GM18909 (cell line): ENCODE measurements at regions not wholly inside any gene's neighbourhood (a gene's known extent, or its start where the extent isn't known, plus 50 kb on each side); places are given as distances from the start of the nearest gene placed in this dataset.
"Not testable (repeated sequence)": the region's sequence is repeated elsewhere in the genome, so short reads cannot be mapped to it uniquely, and the experiment has no call there.

Experiments used
- ATAC-seq: cut with Tn5 transposase; IDR thresholded peaks from one replicate; pipeline ENCODE4 v1.9.1; 2021; ENCODE audit warnings: mild to moderate bottlenecking; ENCODE audit not compliant: unreplicated experiment, poor library complexity

- ATAC-seq: not testable (repeated sequence)
These were observed 1372.6 kb downstream of the FOXD4L5 start for GRCh38 chr9:63912451-63912850.

- ATAC-seq: not testable (repeated sequence)
These were observed 1375.9 kb downstream of the FOXD4L5 start for GRCh38 chr9:63909076-63909475.

DNA sequence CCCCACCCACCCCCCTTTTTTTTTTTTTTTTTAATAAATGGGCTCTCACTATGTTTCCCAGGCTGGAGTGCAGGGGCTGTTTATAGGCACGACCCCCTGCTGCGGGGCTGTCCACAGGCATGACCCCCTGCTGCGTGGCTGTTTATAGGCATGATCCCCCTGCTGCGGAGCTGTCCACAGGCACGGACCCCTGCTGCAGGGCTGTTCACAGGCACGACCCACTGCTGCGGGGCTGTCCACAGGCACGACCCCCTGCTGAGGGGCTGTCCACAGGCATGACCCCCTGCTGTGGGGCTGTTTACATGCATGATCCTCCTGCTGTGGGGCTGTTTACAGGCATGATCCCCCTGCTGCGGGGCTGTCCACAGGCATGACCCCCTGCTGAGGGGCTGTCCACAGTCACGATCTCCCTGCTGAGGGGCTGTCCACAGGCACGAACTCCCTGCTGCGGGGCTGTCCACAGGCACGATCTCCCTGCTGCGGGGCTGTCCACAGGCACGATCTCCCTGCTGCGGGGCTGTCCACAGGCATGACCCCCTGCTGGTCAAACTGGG is 1385.3 kb downstream of the FOXD4L5 start:
- not testable (repeated sequence) for ATAC-seq

GRCh38 chr9:63881386-63881785 is 1403.6 kb downstream of the FOXD4L5 start:
- not testable (repeated sequence) for ATAC-seq

GRCh38 chr9:63876380-63876779 is 1408.6 kb downstream of the FOXD4L5 start:
- ATAC-seq: not testable (repeated sequence)

DNA sequence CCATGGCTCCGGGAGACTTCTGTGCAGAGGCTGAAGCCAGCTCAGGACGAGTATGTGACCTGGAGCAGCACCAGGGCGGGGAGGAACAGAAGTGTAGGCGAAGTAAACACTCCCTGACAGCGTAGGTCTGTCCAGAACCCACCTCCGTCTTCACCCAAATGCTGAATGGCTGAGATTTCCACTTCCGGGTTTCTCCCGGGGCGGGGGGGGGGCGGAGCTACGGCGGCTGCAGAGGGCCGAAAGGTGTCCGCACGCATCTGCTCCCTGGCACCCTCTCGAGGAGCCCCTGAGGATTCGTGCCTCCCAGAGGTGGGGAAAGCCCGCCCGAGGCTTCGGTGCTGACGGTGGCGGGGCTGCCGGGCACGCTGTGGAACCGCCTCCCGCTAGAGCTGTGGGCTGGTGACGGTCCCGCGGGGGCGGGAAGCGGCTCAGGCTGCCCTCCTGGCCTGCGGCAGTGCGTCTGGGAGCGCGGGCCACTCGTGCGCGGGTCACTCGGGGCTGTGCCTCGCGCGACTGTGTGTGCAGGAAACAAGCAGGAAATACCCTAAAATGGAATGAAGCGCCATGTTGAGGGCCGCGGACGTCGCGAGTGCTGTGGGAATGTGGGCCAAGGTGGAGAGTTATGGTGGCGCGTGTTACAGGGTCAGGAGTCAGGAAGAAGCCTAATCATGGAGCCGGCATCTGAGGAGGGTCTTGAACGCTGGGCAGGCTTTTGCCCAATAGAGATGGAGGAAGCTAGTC is 1425.4 kb downstream of the FOXD4L5 start:
- ATAC-seq: no peak

DNA sequence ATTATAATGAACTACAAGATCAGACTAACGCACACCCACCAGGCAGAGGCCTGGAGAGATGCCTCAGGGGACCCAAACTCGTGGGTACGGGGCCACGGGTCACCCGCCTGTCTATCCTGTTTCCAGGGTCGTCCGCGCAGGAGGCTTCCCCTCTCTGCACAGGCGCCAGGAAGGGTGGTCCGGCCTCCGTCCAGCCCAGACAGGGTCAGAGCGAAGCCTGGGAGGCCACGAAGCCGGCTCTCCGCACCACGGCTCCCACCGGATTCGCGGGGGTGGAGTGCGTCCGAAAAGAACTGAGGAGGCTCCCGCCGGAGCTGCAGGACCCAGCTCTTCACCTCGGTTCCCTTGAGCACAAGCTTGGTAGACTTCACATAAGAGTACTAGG is 1425.9 kb downstream of the FOXD4L5 start:
- not testable (repeated sequence) for ATAC-seq

DNA sequence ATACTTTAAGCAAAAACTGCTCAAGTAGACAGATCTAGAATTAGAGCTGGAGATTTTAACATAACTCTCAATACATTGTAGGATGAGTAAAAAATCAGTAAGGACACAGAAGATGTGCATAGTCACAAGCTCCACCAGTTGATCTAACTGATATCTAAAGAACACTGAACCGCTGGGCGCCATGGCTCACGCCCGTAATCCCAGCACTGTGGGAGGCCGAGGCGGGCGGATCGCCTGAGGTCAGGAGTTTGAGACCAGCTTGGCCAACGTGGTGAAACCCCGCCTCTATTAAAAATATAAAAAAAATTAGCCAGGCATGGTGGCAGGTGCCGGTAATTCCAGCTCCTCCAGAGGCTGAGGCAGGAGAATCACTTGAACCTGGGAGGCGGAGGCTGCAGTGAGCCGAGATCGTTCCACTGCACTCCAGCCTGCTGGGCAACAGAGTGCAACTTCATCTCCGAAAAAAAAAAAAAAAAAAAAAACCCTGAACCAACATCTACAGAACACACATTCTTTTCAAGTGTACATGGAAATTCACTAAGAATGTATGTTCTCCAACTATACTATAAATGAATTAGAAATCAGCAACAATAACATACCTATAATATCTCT is 1431.8 kb downstream of the FOXD4L5 start:
- not testable (repeated sequence) for ATAC-seq

GRCh38 chr9:63824804-63825203 is 1460.2 kb downstream of the FOXD4L5 start:
- not testable (repeated sequence) for ATAC-seq

GRCh38 chr9:63823375-63824201 is 1461.4 kb downstream of the FOXD4L5 start:
- ATAC-seq: not testable (repeated sequence)

GRCh38 chr9:63822615-63823374 is 1462.2 kb downstream of the FOXD4L5 start:
- ATAC-seq: not testable (repeated sequence)

DNA sequence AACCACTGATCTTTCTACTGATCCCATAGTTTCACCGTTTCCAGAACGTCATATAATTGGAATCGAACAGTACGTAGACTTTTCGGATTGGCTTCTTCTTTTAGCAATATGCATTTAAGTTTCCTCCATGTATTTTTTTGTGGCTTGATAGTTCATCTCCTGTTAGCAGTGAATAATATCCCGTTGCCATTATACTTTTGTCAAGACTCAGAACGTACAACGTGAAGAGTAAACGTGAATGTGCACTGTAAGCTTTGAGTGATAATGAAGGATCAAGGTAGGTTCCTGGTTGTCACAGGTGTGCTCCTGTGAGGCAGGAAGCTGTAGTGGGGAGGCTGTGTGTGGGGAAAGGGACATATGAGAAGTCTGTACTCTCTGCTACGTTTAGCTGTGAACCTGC is 1463.7 kb downstream of the FOXD4L5 start:
- not testable (repeated sequence) for ATAC-seq

DNA sequence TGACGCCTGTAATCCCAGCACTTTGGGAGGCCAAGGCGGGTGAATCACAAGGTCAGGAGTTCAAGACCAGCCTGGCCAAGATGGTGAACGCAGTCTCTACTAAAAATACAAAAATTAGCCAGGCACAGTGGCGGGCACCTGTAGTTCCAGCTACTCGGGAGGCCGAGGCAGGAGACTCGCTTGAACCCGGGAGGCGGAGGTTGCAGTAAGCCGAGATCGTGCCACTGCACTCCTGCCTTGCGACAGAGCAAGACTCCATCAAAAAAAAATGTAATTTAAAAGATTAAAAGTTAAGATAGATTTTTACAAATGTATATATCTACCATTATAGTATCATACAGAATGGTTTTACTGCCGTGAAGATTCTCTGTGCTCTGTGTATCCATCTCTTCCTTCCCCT is 1464.1 kb downstream of the FOXD4L5 start:
- not testable (repeated sequence) for ATAC-seq

DNA sequence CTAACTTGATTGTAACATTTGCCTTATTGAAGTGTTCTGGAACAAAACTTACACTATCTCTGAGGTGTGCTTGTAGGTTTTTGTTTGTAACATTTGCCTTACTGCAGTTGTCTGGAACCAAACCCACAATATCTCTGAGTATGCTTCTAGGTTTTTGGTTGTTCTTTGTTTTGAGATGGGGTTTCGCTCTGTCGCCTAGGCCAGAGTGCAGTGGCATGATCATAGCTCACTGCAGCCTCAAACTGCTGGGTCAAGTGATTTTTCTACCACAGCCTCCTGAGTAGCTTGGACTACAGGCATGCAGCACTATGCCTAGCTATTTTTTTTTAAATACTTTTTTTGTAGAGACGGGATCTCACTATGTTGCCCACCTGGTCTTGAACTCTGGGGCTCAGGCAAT is 1464.6 kb downstream of the FOXD4L5 start:
- not testable (repeated sequence) for ATAC-seq

DNA sequence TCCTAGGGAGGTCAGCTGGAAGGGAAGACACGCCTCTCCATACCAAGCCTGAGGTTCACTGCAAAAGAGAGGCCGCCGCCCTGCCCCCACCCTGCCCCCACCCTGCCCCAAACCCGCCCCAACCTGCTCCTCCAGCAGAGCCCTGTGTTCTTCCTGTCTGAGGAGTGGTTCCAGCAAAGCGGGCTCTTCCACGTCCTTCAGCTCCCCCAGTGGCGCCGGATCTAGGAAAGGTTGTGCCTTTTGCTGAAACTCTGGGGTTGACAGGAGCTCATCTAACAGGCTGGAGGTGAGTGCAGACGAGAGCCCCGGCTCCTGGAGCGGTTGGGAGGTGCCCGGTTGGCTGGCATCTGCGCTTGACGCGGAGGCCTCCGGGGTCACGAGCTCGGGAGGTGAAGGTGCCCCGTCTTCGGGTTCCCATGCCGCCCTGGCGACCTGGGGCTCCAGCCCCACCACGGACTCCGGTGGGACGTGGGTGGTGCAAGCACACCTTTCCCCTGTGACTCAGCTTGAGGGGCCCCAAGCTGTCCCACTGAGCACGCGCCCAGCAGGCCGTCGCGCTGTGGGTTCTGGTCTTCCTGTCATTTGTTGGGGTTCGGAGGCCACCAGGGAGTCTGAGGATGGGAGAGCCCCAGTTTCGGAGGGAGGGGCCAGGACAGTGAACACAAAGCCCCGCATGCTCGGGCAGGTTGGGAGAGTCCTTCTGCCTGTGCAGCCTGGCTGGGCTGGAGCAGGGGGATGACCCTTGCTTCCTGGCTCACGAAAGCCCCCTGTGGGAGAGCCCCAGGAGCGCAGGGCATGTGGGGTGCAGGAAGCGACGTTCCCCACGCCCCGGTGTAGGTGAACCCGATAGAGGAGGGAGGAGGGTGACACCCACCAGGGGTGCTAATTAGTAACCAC is 1467.1 kb downstream of the FOXD4L5 start:
- peak; percentile 68 for ATAC-seq

DNA sequence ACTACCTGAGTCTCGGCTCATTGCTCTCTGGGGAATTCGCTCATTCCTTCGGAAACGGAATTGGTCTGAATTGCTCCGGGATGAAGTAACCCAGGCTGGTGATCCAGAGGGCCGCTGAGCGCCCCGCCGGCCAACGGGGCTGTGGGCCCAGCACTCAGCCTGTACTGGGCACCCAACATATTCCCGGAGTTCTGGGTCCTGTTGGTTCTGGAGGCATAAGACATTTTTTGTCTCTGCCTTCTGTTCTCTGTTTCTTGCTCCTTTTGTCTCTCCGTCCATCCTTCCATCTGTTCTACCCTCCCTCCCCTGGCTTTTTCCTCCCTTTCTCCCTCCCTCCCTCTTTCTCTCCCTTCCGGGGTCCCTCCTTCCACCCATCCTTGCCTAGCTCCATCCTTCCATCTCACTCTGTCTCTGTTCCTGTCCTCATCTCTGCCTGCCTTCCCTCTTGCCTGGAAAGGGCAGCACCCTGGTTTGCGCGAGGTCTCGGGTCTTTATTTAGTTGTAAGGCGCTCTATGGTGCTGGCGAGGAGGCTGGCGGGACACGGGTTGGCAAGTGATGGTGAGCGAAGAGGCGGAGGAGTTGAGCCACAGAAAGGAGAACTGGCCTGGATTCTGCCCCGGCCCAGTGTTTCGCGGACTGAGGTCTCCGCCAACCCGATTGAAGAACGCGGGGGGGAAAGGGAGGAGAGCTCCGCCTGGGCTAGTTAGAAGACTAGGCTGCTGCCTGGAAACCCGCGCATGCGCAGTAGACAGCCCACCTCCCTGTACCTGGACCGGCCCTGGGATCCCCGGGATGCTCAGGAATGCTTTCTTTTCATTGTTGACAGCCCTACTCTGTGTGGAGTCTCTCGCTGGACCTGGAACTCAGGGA is 1468.0 kb downstream of the FOXD4L5 start:
- ATAC-seq: peak; percentile 62

DNA sequence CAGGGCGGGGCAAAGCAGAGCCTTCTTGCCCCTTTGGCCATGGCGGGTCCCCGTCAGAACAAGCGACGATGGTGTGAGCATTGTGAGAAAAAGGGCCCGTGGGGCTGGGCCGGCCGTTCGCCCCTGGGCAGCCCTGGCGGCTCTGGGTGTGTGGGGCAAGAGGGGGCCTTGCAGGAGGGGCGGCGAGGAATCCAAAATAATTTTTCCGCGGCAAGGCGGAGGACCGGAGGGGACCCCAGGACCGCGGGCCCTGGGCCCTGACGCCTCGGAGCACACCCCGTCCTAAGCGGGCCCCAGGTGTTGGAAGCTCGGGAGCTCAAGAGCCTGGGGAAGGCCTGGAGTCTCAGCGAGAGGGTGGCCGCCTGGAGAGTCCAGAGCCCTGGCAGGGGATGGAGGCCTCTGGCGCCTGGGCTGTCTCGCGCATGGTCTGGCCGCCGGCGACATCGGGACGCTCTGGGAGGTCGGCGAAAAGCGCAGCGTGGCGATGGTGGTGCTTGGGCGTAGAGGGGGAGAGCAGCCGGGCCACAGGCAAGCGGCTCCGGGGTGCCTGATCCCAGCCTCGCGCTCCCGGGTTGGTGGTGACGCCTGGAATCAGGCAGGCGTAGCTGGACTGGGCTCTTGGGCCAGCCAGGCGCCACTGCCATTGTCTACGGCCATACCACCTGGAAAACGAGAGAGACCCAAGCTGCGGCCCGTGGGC is 1469.9 kb downstream of the FOXD4L5 start:
- not testable (repeated sequence) for ATAC-seq
